ENCODE measurements at regions not wholly inside any gene's neighbourhood (a gene's known extent, or its start where the extent isn't known, plus 50 kb on each side); places are given as distances from the start of the nearest gene placed in this dataset.

GRCh38 chr6:168885751-168886742 is 367.6 kb downstream of the THBS2 start:
- TF ChIP-seq FOXK2 (IDR thresholded peaks at IDR 0.05) (no peak), NFRKB (IDR thresholded peaks at IDR 0.05) (no peak), BHLHE40 (IDR thresholded peaks at IDR 0.05; ENCODE audit: borderline replicate concordance) (no peak), SUZ12 (IDR thresholded peaks at IDR 0.05) (no peak), ZNF384 (IDR thresholded peaks at IDR 0.05) (no peak), FOXM1 (IDR thresholded peaks at IDR 0.05; ENCODE audit: borderline replicate concordance) (no peak), ELF4 (IDR thresholded peaks at IDR 0.05) (no peak), CTBP1 (IDR thresholded peaks at IDR 0.05; ENCODE audit: borderline replicate concordance) (no peak), SP1 (IDR thresholded peaks at IDR 0.05) (no peak), L3MBTL2 (conservative IDR thresholded peaks at IDR 0.05) (no peak)
